ENCODE measurements at regions not wholly inside any gene's neighbourhood (a gene's known extent, or its start where the extent isn't known, plus 50 kb on each side); places are given as distances from the start of the nearest gene placed in this dataset.

- TF ChIP-seq CTCF (conservative IDR thresholded peaks at IDR 0.05; ENCODE audit: low read depth, low read length) (no peak), EZH2 (IDR thresholded peaks at IDR 0.05; ENCODE audit: borderline replicate concordance, low read depth, low read length, poor library complexity, severe bottlenecking) (no peak)
These were observed 191.9 kb upstream of the LRIG1 start for GRCh38 chr3:66692766-66693150.
